ENCODE measurements at regions not wholly inside any gene's neighbourhood (a gene's known extent, or its start where the extent isn't known, plus 50 kb on each side); places are given as distances from the start of the nearest gene placed in this dataset.

GRCh38 chrX:117765211-117765610 lies 351.4 kb downstream of the KLHL13 start:
- TF ChIP-seq, protein P1, sequence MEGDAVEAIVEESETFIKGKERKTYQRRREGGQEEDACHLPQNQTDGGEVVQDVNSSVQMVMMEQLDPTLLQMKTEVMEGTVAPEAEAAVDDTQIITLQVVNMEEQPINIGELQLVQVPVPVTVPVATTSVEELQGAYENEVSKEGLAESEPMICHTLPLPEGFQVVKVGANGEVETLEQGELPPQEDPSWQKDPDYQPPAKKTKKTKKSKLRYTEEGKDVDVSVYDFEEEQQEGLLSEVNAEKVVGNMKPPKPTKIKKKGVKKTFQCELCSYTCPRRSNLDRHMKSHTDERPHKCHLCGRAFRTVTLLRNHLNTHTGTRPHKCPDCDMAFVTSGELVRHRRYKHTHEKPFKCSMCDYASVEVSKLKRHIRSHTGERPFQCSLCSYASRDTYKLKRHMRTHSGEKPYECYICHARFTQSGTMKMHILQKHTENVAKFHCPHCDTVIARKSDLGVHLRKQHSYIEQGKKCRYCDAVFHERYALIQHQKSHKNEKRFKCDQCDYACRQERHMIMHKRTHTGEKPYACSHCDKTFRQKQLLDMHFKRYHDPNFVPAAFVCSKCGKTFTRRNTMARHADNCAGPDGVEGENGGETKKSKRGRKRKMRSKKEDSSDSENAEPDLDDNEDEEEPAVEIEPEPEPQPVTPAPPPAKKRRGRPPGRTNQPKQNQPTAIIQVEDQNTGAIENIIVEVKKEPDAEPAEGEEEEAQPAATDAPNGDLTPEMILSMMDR (conservative IDR thresholded peaks at IDR 0.05 in 1 of 2, IDR thresholded peaks at IDR 0.05 in 1 of 2; ENCODE audit: extremely low read depth in 1 of 2, insufficient read depth in 1 of 2, low read depth in 1 of 2, low read length in 2 of 2), result no peak
- no peak for TF ChIP-seq EZH2 (IDR thresholded peaks at IDR 0.05; ENCODE audit: borderline replicate concordance, low read length)

Data from mammary epithelial cell (primary cell).